Lower leg skin (tissue), 3 donors: ENCODE measurements at regions not wholly inside any gene's neighbourhood (a gene's known extent, or its start where the extent isn't known, plus 50 kb on each side); places are given as distances from the start of the nearest gene placed in this dataset.

Experiments
- POLR2A ChIP-seq, 2 donors: fragments of 450-650 bp; IDR thresholded peaks; one replicate each; pipeline ENCODE4 v1.6.1; 2016 to 2017; ENCODE audit warnings: antibody characterized with exemption in 2 of 2, mild to moderate bottlenecking in 1 of 2, moderate library complexity in 1 of 2
- TF ChIP-seq, protein P1 (sequence below), 3 donors: fragments of 450-650 bp; IDR thresholded peaks; one replicate each; pipeline ENCODE4 v1.5.1; 2016; ENCODE audit warnings: antibody characterized with exemption in 3 of 3, mild to moderate bottlenecking in 3 of 3, moderate library complexity in 2 of 3

DNA sequence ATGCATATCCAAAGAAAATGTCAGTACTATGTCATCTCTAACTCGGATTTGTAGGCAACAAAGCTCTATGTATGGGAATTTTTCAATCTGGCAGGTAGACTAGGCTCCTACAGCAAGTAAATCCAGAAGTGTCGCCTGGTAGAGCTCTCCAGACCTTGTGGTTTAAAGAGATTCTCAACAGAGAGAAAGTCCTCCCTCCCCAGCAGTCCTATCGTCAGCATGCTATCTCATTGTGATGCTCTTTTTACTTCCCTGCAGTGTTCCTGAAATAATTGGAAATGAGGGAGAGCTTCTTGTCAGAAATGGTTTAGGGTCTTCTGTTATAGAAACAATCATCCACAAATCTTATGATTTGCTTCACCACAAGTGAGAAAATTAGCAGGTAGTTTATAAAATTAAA is 395.4 kb downstream of the FRK start:
- TF ChIP-seq, protein P1, sequence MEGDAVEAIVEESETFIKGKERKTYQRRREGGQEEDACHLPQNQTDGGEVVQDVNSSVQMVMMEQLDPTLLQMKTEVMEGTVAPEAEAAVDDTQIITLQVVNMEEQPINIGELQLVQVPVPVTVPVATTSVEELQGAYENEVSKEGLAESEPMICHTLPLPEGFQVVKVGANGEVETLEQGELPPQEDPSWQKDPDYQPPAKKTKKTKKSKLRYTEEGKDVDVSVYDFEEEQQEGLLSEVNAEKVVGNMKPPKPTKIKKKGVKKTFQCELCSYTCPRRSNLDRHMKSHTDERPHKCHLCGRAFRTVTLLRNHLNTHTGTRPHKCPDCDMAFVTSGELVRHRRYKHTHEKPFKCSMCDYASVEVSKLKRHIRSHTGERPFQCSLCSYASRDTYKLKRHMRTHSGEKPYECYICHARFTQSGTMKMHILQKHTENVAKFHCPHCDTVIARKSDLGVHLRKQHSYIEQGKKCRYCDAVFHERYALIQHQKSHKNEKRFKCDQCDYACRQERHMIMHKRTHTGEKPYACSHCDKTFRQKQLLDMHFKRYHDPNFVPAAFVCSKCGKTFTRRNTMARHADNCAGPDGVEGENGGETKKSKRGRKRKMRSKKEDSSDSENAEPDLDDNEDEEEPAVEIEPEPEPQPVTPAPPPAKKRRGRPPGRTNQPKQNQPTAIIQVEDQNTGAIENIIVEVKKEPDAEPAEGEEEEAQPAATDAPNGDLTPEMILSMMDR (IDR thresholded peaks at IDR 0.05) = no peak
- no peak for TF ChIP-seq POLR2A (IDR thresholded peaks at IDR 0.05)
